Tibial artery (tissue), 4 donors: ENCODE measurements at regions not wholly inside any gene's neighbourhood (a gene's known extent, or its start where the extent isn't known, plus 50 kb on each side); places are given as distances from the start of the nearest gene placed in this dataset.

ENCODE experiments used
- DNase-seq, 2 donors: peaks; one replicate each; pipeline ENCODE4 v3.0.0-alpha.2; 2019
- H3K27ac ChIP-seq, 2 donors: fragments of 200-600 bp; sonication (generic) in 1 of 2; 1 replicate in 1 of 2; 2 replicates in 1 of 2; pipeline ENCODE4 v1.5.1; 2018 to 2019; ENCODE audit warnings: mild to moderate bottlenecking in 1 of 2
- H3K27me3 ChIP-seq, 2 donors: fragments of 200-600 bp; sonication (generic) in 1 of 2; one replicate each; pipeline versions ENCODE4 v1.5.1 to v1.6.0; 2016 to 2019
- H3K36me3 ChIP-seq, 3 donors: fragments of 200-600 bp; sonication (generic) in 2 of 3; one replicate each; pipeline ENCODE4 v1.5.1; 2016 to 2019; ENCODE audit warnings: mild to moderate bottlenecking in 2 of 3
- H3K4me1 ChIP-seq, 4 donors: fragments of 200-600 bp; sonication (generic) in 2 of 4; 1 replicate in 3 of 4; 2 replicates in 1 of 4; pipeline ENCODE4 v1.5.1; 2016 to 2019
- H3K4me3 ChIP-seq, 2 donors: fragments of 200-600 bp; sonication (generic) in 1 of 2; 1 replicate in 1 of 2; 2 replicates in 1 of 2; pipeline ENCODE4 v1.5.1; 2018 to 2019; ENCODE audit warnings: mild to moderate bottlenecking in 2 of 2
- H3K9me3 ChIP-seq, 3 donors: fragments of 200-600 bp; sonication (generic) in 1 of 3; one replicate each; pipeline ENCODE4 v1.5.1; 2016 to 2019
- intact Hi-C: fragments of 100-400 bp; cut with DNase I; formaldehyde crosslinking; loops from one replicate; pipeline ENCODE4 v1.15.0; 2023; ENCODE audit warnings: low total_unique reads
- TF ChIP-seq, protein P1 (sequence below), 2 experiments: fragments of 200-600 bp in 1 of 2; fragments of 450-650 bp in 1 of 2; IDR thresholded peaks; one replicate each; pipeline ENCODE4 v1.5.1; 2017 to 2019; ENCODE audit warnings: antibody characterized with exemption in 2 of 2, mild to moderate bottlenecking in 1 of 2, moderate library complexity in 1 of 2

DNA sequence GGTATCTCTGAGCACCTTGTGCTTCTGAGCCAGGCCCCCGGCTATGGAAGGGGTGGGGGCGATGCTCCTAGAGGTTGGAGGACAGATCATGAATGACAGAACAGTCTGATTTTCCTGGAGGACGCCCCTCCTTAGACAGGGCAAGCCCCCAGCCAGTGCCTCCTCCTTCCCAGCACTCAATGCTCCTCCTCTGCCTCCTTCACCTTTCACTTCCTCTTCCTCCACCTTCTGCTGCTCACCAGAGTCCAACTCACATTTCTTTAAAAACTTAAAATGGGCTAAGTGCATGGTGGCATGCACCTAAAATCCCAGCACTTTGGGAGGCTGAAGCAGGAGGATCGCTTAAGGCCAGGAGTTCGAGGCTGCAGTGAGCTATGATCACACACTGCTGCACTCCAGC is 71.1 kb upstream of the CUX1 start:
- H3K9me3 ChIP-seq: no peaks in the 10 kb centered on the region
- no peaks in the 10 kb centered on the region for H3K36me3 ChIP-seq
- peaks cover 0 to 58% of the 10 kb centered on the region in 2 donors for H3K27me3 ChIP-seq
- H3K4me1 ChIP-seq: peaks cover 0 to 17% (median 15%) of the 10 kb centered on the region in 4 donors
- DNase-seq: no peak
- no peak overlapping the region for H3K4me3 ChIP-seq
- H3K27ac ChIP-seq: no peak overlapping the region
- TF ChIP-seq, protein P1, sequence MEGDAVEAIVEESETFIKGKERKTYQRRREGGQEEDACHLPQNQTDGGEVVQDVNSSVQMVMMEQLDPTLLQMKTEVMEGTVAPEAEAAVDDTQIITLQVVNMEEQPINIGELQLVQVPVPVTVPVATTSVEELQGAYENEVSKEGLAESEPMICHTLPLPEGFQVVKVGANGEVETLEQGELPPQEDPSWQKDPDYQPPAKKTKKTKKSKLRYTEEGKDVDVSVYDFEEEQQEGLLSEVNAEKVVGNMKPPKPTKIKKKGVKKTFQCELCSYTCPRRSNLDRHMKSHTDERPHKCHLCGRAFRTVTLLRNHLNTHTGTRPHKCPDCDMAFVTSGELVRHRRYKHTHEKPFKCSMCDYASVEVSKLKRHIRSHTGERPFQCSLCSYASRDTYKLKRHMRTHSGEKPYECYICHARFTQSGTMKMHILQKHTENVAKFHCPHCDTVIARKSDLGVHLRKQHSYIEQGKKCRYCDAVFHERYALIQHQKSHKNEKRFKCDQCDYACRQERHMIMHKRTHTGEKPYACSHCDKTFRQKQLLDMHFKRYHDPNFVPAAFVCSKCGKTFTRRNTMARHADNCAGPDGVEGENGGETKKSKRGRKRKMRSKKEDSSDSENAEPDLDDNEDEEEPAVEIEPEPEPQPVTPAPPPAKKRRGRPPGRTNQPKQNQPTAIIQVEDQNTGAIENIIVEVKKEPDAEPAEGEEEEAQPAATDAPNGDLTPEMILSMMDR (IDR thresholded peaks at IDR 0.05): no peak
- intact Hi-C loops: loop anchor here (10.0 kb wide), 1 partner anchor 488 kb away; no protein-coding TSS in a partner anchor

GRCh38 chr7:101747053-101747878 is 70.2 kb upstream of the CUX1 start:
- no peak for DNase-seq
- Histone ChIP-seq H3K9me3 (no peaks in the 10 kb centered on the region), H3K27ac (no peak overlapping the region), H3K4me3 (no peak overlapping the region), H3K4me1 (peaks cover 0 to 17% (median 15%) of the 10 kb centered on the region in 4 donors), H3K36me3 (no peaks in the 10 kb centered on the region), H3K27me3 (peaks cover 0 to 59% of the 10 kb centered on the region in 2 donors)
- intact Hi-C loops: loop anchor here (10.0 kb wide), 1 partner anchor 488 kb away; no protein-coding TSS in a partner anchor
- TF ChIP-seq, protein P1 (IDR thresholded peaks at IDR 0.05): no peak

DNA sequence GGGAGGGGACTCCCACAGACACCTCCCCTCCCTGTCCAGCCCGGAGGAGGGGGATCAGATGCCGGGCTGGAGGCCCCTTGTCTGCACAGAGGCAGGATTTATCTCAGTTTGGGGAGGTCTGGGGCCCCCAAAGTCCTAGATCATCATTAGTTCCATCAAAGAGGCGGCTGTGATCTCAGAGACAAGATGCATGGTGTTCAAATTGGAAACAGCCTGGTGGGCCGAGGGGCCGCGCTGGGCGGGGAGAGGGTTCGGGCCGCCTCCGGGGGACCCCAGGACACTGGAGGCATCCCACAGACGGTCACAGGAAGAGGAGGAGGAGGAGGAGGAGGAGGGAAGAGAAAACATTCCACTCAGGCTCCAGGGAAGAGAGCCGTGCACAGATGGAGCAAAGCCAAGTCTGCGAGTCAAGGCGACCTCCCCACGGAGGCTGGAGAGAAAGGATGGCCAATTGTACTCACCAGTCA is 69.5 kb upstream of the CUX1 start:
- TF ChIP-seq, protein P1 (IDR thresholded peaks at IDR 0.05): no peak
- Histone ChIP-seq H3K4me1 (peaks cover 0 to 15% (median 14%) of the 10 kb centered on the region in 4 donors), H3K36me3 (no peaks in the 10 kb centered on the region), H3K27ac (no peak overlapping the region), H3K4me3 (no peak overlapping the region), H3K9me3 (no peaks in the 10 kb centered on the region), H3K27me3 (peaks cover 0 to 55% of the 10 kb centered on the region in 2 donors)
- intact Hi-C loops: loop anchor here (10.0 kb wide), 1 partner anchor 487 kb away; no protein-coding TSS in a partner anchor
- no peak for DNase-seq

GRCh38 chr7:101749891-101750290 is 67.5 kb upstream of the CUX1 start:
- intact Hi-C loops: loop anchor here (10.0 kb wide), 1 partner anchor 485 kb away; no protein-coding TSS in a partner anchor
- no peak for DNase-seq
- no peak overlapping the region for H3K4me3 ChIP-seq
- H3K27ac ChIP-seq: no peak overlapping the region
- TF ChIP-seq, protein P1 (IDR thresholded peaks at IDR 0.05): no peak
- peaks cover 0 to 47% of the 10 kb centered on the region in 2 donors for H3K27me3 ChIP-seq
- H3K36me3 ChIP-seq: no peaks in the 10 kb centered on the region
- no peaks in the 10 kb centered on the region for H3K9me3 ChIP-seq
- H3K4me1 ChIP-seq: peaks cover 0 to 9% (median 6%) of the 10 kb centered on the region in 4 donors

GRCh38 chr7:101753316-101753715 is 64.1 kb upstream of the CUX1 start:
- peaks cover 0 to 5% (median 2%) of the 10 kb centered on the region in 4 donors for H3K4me1 ChIP-seq
- no peaks in the 10 kb centered on the region for H3K9me3 ChIP-seq
- no peak overlapping the region for H3K4me3 ChIP-seq
- H3K36me3 ChIP-seq: no peaks in the 10 kb centered on the region
- intact Hi-C loops: no loop called here
- peaks cover 0 to 43% of the 10 kb centered on the region in 2 donors for H3K27me3 ChIP-seq
- no peak for DNase-seq
- H3K27ac ChIP-seq: no peak overlapping the region
- TF ChIP-seq, protein P1 (IDR thresholded peaks at IDR 0.05): no peak
